HepG2 (cell line): ENCODE measurements at regions not wholly inside any gene's neighbourhood (a gene's known extent, or its start where the extent isn't known, plus 50 kb on each side); places are given as distances from the start of the nearest gene placed in this dataset.

ENCODE experiments used
- ATAC-seq: fragments of 200-7000 bp; cut with Tn5 transposase; 3 replicates; pipeline ENCODE4 v1.9.1; 2020; ENCODE audit warnings: mild to moderate bottlenecking, moderate library complexity
- BruUV-seq: library from RNA; stranded (reverse); fragments of 400-500 nt; replicated peaks from 2 replicates; lab custom pipeline; 2021; lab: Mats Ljungman, UMichigan
- CTCF ChIA-PET: fragments of 300-600 bp; formaldehyde crosslinking; extraction: SDS; loops from one replicate; lab custom pipeline; 2021; ENCODE audit warnings: low total read pairs, inconsistent platforms, low intra/inter-chr PET ratio; lab: Yijun Ruan, JAX
- POLR2A ChIA-PET: fragments of 350-600 bp; sonication (Branson Sonifier 250); formaldehyde crosslinking; loops from one replicate; lab custom pipeline; 2020; ENCODE audit warnings: antibody characterized with exemption, inconsistent platforms; lab: Yijun Ruan, JAX
- DNase-seq: peaks from one replicate; pipeline ENCODE4 v3.0.0-alpha.2; 2015; ENCODE audit warnings: low spot score
- FAIRE-seq: peaks from 3 replicates; lab custom pipeline; 2011; peaks lifted over from hg19 to GRCh38; lab: Jason Lieb, UNC
- H2AFZ ChIP-seq: one replicate; pipeline ENCODE4 v1.6.1; 2011; ENCODE audit warnings: low read length, inconsistent platforms
- H3K27ac ChIP-seq: fragments of 300-600 bp; 3 replicates; pipeline ENCODE4 v1.8.0; 2011; ENCODE audit warnings: mixed run types, mild to moderate bottlenecking, mixed read lengths, low read length, inconsistent platforms; ENCODE audit not compliant: insufficient read depth; ENCODE audit errors: extremely low read length
- H3K27me3 ChIP-seq, 2 experiments: fragments of 200-600 bp in 1 of 2; 2 replicates in 1 of 2; 3 replicates in 1 of 2; pipeline versions ENCODE4 v1.6.0 to v1.8.0; 2011; ENCODE audit warnings: low read length in 2 of 2, mild to moderate bottlenecking in 2 of 2, moderate library complexity in 2 of 2, inconsistent platforms in 1 of 2; ENCODE audit not compliant: insufficient read depth in 2 of 2, control insufficient read depth in 1 of 2
- H3K36me3 ChIP-seq, 2 experiments: fragments of 200-600 bp in 1 of 2; replicated peaks in 1 of 2; 2 replicates in 1 of 2; 3 replicates in 1 of 2; pipeline versions ENCODE4 v1.5.1 to v1.8.0; 2011; ENCODE audit warnings: low read length in 2 of 2, inconsistent platforms in 1 of 2; ENCODE audit not compliant: insufficient read depth in 2 of 2, control insufficient read depth in 1 of 2
- H3K4me1 ChIP-seq: 2 replicates; pipeline ENCODE4 v1.5.1; 2012; ENCODE audit warnings: low read length, inconsistent platforms; ENCODE audit not compliant: insufficient read depth
- H3K4me2 ChIP-seq: 2 replicates; pipeline ENCODE4 v1.6.0; 2011; ENCODE audit warnings: low read depth, low read length, inconsistent platforms
- H3K4me3 ChIP-seq, 3 experiments: fragments of 200-600 bp in 1 of 3; sonication (generic), shearing (Covaris generic) in 1 of 3; replicated peaks in 1 of 3; 2 replicates each; pipeline ENCODE4 v1.5.1; 2011 to 2016; ENCODE audit warnings: low read length in 3 of 3, inconsistent platforms in 2 of 3, low read depth in 2 of 3, mild to moderate bottlenecking in 2 of 3, control low read depth in 1 of 3, mixed read lengths in 1 of 3; ENCODE audit not compliant: insufficient read depth in 1 of 3
- H3K79me2 ChIP-seq: one replicate; pipeline ENCODE4 v1.6.1; 2011; ENCODE audit warnings: low read length, inconsistent platforms; ENCODE audit not compliant: insufficient read depth
- H3K9ac ChIP-seq: 2 replicates; pipeline ENCODE4 v1.6.0; 2011; ENCODE audit warnings: mild to moderate bottlenecking, low read depth, low read length, inconsistent platforms; ENCODE audit not compliant: insufficient read depth
- H3K9me3 ChIP-seq: 2 replicates; pipeline ENCODE4 v1.5.1; 2012; ENCODE audit warnings: mild to moderate bottlenecking, low read length
- H4K20me1 ChIP-seq: 2 replicates; pipeline ENCODE4 v1.6.0; 2011; ENCODE audit warnings: inconsistent platforms, mild to moderate bottlenecking, low read length, moderate library complexity; ENCODE audit not compliant: insufficient read depth
- CENPBD1 ChIP-seq: sonication (generic); formaldehyde crosslinking; IDR thresholded peaks from 2 replicates; pipeline ENCODE4 v1.8.0; 2022; ENCODE audit warnings: missing genetic modification reagents, low read depth, mild to moderate bottlenecking, borderline replicate concordance
- DNMT3B ChIP-seq: conservative IDR thresholded peaks from 2 replicates; pipeline ENCODE4 v1.6.1; 2016; ENCODE audit warnings: missing biosample characterization, control low read depth
- DR1 ChIP-seq: sonication (generic); formaldehyde crosslinking; IDR thresholded peaks from 2 replicates; pipeline ENCODE4 v1.8.0; 2021; ENCODE audit warnings: mild to moderate bottlenecking, missing genetic modification reagents, inconsistent platforms
- GABPB1 ChIP-seq: IDR thresholded peaks from 2 replicates; pipeline ENCODE4 v1.6.1; 2016; ENCODE audit warnings: mild to moderate bottlenecking, missing genetic modification reagents, moderate library complexity, missing compliant biosample characterization
- KDM1A ChIP-seq: IDR thresholded peaks from 2 replicates; pipeline ENCODE4 v1.6.1; 2016; ENCODE audit warnings: missing compliant biosample characterization
- MLXIP ChIP-seq: sonication (generic); formaldehyde crosslinking; IDR thresholded peaks from 2 replicates; pipeline ENCODE4 v1.9.0; 2021; ENCODE audit warnings: missing genetic modification reagents, borderline replicate concordance
- UBTF ChIP-seq: sonication (generic); formaldehyde crosslinking; IDR thresholded peaks from 2 replicates; pipeline ENCODE4 v1.4.0; 2020; ENCODE audit warnings: mild to moderate bottlenecking, missing genetic modification reagents
- ZNF121 ChIP-seq: sonication (generic); formaldehyde crosslinking; IDR thresholded peaks from 2 replicates; pipeline ENCODE4 v1.5.0; 2020; ENCODE audit warnings: mild to moderate bottlenecking, missing genetic modification reagents
- ZNF124 ChIP-seq: sonication (generic); formaldehyde crosslinking; IDR thresholded peaks from 2 replicates; pipeline ENCODE4 v1.4.0; 2020; ENCODE audit warnings: missing genetic modification reagents
- ZNF446 ChIP-seq: sonication (generic); formaldehyde crosslinking; IDR thresholded peaks from 2 replicates; pipeline ENCODE4 v1.5.0; 2020; ENCODE audit warnings: mild to moderate bottlenecking, missing genetic modification reagents
- ZNF468 ChIP-seq: sonication (generic); formaldehyde crosslinking; IDR thresholded peaks from 2 replicates; pipeline ENCODE4 v1.8.0; 2022; ENCODE audit warnings: mild to moderate bottlenecking, moderate library complexity, missing genetic modification reagents
- ZNF552 ChIP-seq: sonication (generic); formaldehyde crosslinking; IDR thresholded peaks from 2 replicates; pipeline ENCODE4 v1.9.0; 2022; ENCODE audit warnings: missing genetic modification reagents, mild to moderate bottlenecking, borderline replicate concordance
- ZSCAN29 ChIP-seq: sonication (generic); formaldehyde crosslinking; conservative IDR thresholded peaks from 2 replicates; pipeline ENCODE4 v1.4.0; 2020; ENCODE audit warnings: mild to moderate bottlenecking, missing genetic modification reagents
- ZSCAN9 ChIP-seq: IDR thresholded peaks from 2 replicates; pipeline ENCODE4 v1.6.1; 2016; ENCODE audit warnings: borderline replicate concordance
- WGBS: methylation state at CpG from one replicate; pipeline ENCODE4 v1.1.6; 2017; ENCODE audit warnings: low lambda C conversion rate; 5-methylcytosine and 5-hydroxymethylcytosine counted together
- in situ Hi-C: cut with HindIII; loops from 2 replicates; pipeline ENCODE4 v1.10.0; 2017; ENCODE audit warnings: low pct_unique_long_range_greater_than_20kb; ENCODE audit not compliant: extremely low pct_ligation_motif_present
- intact Hi-C: fragments of 100-400 bp; cut with micrococcal nuclease; formaldehyde crosslinking; loops from one replicate; pipeline ENCODE4 v1.10.0; 2022; ENCODE audit not compliant: unreplicated experiment
- TF ChIP-seq, protein P1 (sequence below): sonication (generic); formaldehyde crosslinking; IDR thresholded peaks from 2 replicates; pipeline ENCODE4 v1.5.0; 2020; ENCODE audit warnings: mild to moderate bottlenecking, missing genetic modification reagents

DNA sequence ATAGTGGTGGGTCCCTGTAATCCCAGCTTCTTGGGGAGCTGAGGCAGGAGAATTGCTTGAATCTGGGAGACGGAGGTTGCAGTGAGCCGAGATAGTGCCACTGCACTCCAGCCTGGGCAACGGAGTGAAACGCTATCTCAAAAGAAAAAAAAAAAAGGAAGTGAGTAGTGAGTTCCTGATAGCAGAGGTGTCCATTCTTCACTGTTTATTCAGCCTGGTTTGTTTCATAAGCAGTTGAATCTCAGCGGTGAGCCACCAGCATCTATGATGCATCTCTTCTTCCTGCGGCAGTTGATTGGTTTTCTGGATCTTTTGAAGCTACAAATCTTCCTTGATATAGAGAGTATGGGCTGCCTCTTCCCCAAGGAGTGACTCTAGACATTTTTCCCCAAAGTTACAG lies 316.1 kb upstream of the MTPN start:
- H3K27me3 ChIP-seq: no peaks in the 10 kb centered on the region
- CTCF ChIA-PET: no interaction called here
- H3K36me3 ChIP-seq: no peaks in the 10 kb centered on the region
- WGBS: 33% methylated on average over 6 of the region's 6 CpGs
- no peak for DNase-seq
- H4K20me1 ChIP-seq: no peaks in the 10 kb centered on the region
- peaks cover 4% of the 10 kb centered on the region; the same call in 1 of the 2 replicates for H3K9me3 ChIP-seq
- no peak overlapping the region for H3K27ac ChIP-seq
- no peak overlapping the region for H3K4me3 ChIP-seq
- H3K79me2 ChIP-seq: no peaks in the 10 kb centered on the region
- POLR2A ChIA-PET: no interaction called here
- no peak overlapping the region for H2AFZ ChIP-seq
- H3K4me2 ChIP-seq: no peak overlapping the region
- ATAC-seq: no peak
- BruUV-seq: no TSS peak
- no peaks in the 10 kb centered on the region for H3K4me1 ChIP-seq
- H3K9ac ChIP-seq: no peak overlapping the region
- TF ChIP-seq ZNF446 (CRISPR knock-in tag) (no peak), GABPB1 (CRISPR knock-in tag) (no peak), UBTF (CRISPR knock-in tag) (no peak), ZNF552 (CRISPR knock-in tag) (no peak), ZNF121 (no peak), DNMT3B (no peak), DR1 (CRISPR knock-in tag) (no peak), ZSCAN9 (CRISPR knock-in tag) (no peak), MLXIP (CRISPR knock-in tag) (no peak), ZNF124 (CRISPR knock-in tag) (no peak), CENPBD1 (CRISPR knock-in tag) (no peak), ZSCAN29 (no peak), KDM1A (CRISPR knock-in tag) (no peak), ZNF468 (CRISPR knock-in tag) (no peak)
- TF ChIP-seq, protein P1, sequence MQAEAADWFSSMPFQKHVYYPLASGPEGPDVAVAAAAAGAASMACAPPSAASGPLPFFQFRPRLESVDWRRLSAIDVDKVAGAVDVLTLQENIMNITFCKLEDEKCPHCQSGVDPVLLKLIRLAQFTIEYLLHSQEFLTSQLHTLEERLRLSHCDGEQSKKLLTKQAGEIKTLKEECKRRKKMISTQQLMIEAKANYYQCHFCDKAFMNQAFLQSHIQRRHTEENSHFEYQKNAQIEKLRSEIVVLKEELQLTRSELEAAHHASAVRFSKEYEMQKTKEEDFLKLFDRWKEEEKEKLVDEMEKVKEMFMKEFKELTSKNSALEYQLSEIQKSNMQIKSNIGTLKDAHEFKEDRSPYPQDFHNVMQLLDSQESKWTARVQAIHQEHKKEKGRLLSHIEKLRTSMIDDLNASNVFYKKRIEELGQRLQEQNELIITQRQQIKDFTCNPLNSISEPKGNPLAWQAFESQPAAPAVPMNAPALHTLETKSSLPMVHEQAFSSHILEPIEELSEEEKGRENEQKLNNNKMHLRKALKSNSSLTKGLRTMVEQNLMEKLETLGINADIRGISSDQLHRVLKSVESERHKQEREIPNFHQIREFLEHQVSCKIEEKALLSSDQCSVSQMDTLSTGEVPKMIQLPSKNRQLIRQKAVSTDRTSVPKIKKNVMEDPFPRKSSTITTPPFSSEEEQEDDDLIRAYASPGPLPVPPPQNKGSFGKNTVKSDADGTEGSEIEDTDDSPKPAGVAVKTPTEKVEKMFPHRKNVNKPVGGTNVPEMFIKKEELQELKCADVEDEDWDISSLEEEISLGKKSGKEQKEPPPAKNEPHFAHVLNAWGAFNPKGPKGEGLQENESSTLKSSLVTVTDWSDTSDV (CRISPR knock-in tag): no peak
- intact Hi-C loops: no loop called here
- in situ Hi-C loops: no loop called here
- FAIRE-seq: no peak
